Testis (tissue), 2 donors: ENCODE measurements at regions not wholly inside any gene's neighbourhood (a gene's known extent, or its start where the extent isn't known, plus 50 kb on each side); places are given as distances from the start of the nearest gene placed in this dataset.
"Not testable (repeated sequence)": the region's sequence is repeated elsewhere in the genome, so short reads cannot be mapped to it uniquely, and the experiment has no call there.

Experiments used
- DNase-seq: peaks from one replicate; pipeline ENCODE4 v3.0.0-alpha.2; 2019
- H3K27ac ChIP-seq, 2 donors: fragments of 200-600 bp; sonication (generic); one replicate each; pipeline ENCODE4 v1.5.1; 2019
- H3K27me3 ChIP-seq: fragments of 200-600 bp; sonication (generic); one replicate; pipeline ENCODE4 v1.5.1; 2019
- H3K36me3 ChIP-seq: fragments of 200-600 bp; sonication (generic); one replicate; pipeline ENCODE4 v1.5.1; 2017; ENCODE audit warnings: low read depth; ENCODE audit errors: missing control alignments
- H3K4me1 ChIP-seq: fragments of 200-600 bp; sonication (generic); one replicate; pipeline ENCODE4 v1.5.1; 2019
- H3K4me3 ChIP-seq, 2 donors: fragments of 200-600 bp; sonication (generic); one replicate each; pipeline ENCODE4 v1.5.1; 2017 to 2019
- H3K9me3 ChIP-seq: fragments of 200-600 bp; sonication (generic); one replicate; pipeline ENCODE4 v1.5.1; 2017
- POLR2A ChIP-seq: fragments of 450-650 bp; IDR thresholded peaks from one replicate; pipeline ENCODE4 v1.6.1; 2017; ENCODE audit warnings: antibody characterized with exemption, mild to moderate bottlenecking, moderate library complexity
- WGBS, 2 donors: methylation state at CpG; one replicate each; pipeline ENCODE4 v1.1.5; 2018; 5-methylcytosine and 5-hydroxymethylcytosine counted together
- intact Hi-C: fragments of 100-400 bp; cut with DNase I; formaldehyde crosslinking; loops from one replicate; pipeline ENCODE4 v1.15.1; 2023; ENCODE audit warnings: low total_unique reads
- TF ChIP-seq, protein P1 (sequence below), 3 experiments: fragments of 450-650 bp in 2 of 3; fragments of 200-600 bp in 1 of 3; sonication (generic) in 1 of 3; IDR thresholded peaks; one replicate each; pipeline ENCODE4 v1.5.1; 2016 to 2019; ENCODE audit warnings: antibody characterized with exemption in 3 of 3, mild to moderate bottlenecking in 2 of 3, moderate library complexity in 1 of 3

DNA sequence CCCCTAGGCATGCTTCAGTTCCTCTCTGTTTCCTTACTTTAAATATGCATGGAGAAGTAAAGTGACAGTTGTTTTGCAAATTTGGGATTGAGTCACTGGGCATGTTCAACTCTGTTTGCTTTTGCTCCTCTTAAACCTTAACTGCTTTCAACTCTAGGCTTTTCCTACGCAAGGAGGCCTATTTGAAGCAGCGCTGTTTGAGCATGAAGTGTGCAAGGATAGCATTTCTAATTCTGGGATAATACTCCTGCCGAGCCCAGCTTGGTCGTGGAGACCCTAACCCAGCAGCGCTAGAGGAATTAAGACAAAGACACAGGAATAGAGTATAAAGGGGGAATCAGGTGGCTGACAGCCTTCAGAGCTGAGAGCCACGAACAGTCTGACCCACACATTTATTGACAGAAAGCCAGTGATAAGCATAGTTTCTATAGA is 803.4 kb upstream of the CDH10 start:
- H3K27me3 ChIP-seq: no peaks in the 10 kb centered on the region
- TF ChIP-seq, protein P1, sequence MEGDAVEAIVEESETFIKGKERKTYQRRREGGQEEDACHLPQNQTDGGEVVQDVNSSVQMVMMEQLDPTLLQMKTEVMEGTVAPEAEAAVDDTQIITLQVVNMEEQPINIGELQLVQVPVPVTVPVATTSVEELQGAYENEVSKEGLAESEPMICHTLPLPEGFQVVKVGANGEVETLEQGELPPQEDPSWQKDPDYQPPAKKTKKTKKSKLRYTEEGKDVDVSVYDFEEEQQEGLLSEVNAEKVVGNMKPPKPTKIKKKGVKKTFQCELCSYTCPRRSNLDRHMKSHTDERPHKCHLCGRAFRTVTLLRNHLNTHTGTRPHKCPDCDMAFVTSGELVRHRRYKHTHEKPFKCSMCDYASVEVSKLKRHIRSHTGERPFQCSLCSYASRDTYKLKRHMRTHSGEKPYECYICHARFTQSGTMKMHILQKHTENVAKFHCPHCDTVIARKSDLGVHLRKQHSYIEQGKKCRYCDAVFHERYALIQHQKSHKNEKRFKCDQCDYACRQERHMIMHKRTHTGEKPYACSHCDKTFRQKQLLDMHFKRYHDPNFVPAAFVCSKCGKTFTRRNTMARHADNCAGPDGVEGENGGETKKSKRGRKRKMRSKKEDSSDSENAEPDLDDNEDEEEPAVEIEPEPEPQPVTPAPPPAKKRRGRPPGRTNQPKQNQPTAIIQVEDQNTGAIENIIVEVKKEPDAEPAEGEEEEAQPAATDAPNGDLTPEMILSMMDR (IDR thresholded peaks at IDR 0.05): no peak
- no peak for TF ChIP-seq POLR2A
- intact Hi-C loops: no loop called here
- H3K27ac ChIP-seq: no peak overlapping the region
- H3K4me3 ChIP-seq: no peak overlapping the region
- 53 to 54% methylated on average over 6 of the region's 6 CpGs for WGBS, 2 donors
- no peak for DNase-seq
- H3K9me3 ChIP-seq: no peaks in the 10 kb centered on the region
- no peaks in the 10 kb centered on the region for H3K4me1 ChIP-seq
- H3K36me3 ChIP-seq: no peaks in the 10 kb centered on the region

DNA sequence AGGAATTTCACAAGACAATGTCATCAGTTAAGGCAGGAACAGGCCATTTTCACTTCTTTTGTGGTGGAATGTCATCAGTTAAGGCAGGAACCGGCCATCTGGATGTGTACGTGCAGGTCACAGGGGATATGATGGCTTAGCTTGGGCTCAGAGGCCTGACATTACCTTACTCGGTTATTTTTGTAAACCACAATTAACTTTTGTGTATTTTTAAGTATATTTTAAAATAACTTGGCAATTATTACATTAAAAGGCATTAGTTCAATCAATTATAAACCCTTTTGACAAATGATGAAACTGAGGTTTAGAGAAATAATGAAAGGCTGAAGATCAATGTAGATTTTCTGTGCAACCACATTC is 801.3 kb upstream of the CDH10 start:
- H3K36me3 ChIP-seq, DNase-seq, H3K27ac ChIP-seq, intact Hi-C loops, H3K4me1 ChIP-seq, H3K27me3 ChIP-seq, H3K4me3 ChIP-seq, H3K9me3 ChIP-seq: not testable (repeated sequence)
- 70 to 75% methylated on average over 3 of the region's 3 CpGs for WGBS, 2 donors

DNA sequence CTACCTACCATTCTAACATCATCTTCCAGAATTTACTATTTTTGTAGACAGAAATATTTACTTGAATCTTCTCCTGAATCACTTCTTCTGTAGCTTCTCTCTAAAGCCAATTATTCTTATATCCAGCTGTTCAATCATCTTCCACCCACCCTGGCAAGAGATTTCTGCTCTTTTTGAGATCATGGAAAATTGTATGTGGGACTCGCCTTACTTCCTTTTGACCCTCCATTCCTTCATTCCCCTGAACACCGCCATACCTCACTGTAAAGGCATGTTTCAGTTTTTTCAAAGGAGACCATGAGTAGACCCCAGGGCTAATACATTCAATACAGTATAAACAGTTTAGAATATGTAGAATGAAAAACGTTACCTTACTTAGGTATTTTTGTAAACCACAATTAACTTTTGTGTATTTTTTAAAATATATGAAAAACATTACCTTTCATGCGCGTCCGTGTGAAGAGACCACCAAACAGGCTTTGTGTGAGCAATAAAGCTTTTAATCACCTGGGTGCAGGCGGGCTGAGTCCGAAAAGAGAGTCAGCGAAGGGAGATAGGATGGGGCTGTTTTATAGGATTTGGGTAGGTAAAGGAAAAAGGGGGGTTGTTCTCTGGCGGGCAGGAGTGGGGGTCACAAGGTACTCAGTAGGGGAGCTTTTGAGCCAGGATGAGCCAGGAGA is 800.7 kb upstream of the CDH10 start:
- H3K27ac ChIP-seq, H3K4me3 ChIP-seq, H3K36me3 ChIP-seq, DNase-seq, H3K9me3 ChIP-seq, H3K27me3 ChIP-seq, intact Hi-C loops, H3K4me1 ChIP-seq: not testable (repeated sequence)
- WGBS, 2 donors: 82 to 83% methylated on average over 10 of the region's 10 CpGs

DNA sequence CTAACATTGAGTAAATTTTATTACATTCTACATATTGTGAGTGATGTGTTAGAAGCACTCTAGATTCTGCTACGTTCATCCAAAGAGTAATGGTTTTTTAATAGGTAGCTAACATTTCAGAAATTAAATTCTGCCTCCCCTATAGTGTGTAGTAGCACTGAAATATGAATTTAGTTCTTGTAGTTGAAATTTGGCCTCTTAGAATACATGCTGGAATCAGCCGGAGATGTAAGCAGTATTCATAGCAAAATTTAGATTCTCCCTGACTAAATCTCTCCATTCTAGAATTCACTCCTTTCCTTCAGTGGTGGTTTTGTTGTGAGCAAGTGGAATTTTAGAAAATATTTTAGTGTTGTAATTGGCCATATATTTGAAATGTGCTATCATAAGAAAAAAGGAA is 799.9 kb upstream of the CDH10 start:
- Histone ChIP-seq H3K27ac (no peak overlapping the region), H3K4me3 (no peak overlapping the region), H3K27me3 (no peaks in the 10 kb centered on the region), H3K36me3 (no peaks in the 10 kb centered on the region), H3K9me3 (no peaks in the 10 kb centered on the region), H3K4me1 (no peaks in the 10 kb centered on the region)
- 68 to 78% methylated on average over 2 of the region's 2 CpGs for WGBS, 2 donors
- no peak for TF ChIP-seq POLR2A
- TF ChIP-seq, protein P1 (IDR thresholded peaks at IDR 0.05): no peak
- DNase-seq: no peak
- intact Hi-C loops: no loop called here

DNA sequence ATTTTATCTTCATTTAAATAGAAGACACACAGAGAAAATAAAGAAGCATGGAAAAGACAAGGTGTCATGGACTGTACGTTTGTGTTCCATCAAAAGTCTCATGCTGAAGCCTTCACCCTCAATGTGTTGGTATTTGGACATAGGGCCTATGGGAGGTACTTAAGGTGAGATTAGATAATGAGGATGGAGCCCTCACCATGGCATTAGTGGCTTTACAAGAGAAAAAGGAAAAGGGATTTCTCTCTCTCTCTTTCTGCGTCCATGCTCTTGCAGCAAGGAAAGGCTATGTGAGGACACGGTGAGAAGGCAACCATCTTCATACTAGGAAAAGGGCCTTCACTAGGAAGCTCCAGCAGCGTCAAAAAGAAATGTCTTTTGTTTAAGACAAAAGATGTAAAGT is 797.0 kb upstream of the CDH10 start:
- DNase-seq: no peak
- WGBS, 2 donors: 74 to 78% methylated on average over 4 of the region's 4 CpGs
- Histone ChIP-seq H3K27ac (no peak overlapping the region), H3K36me3 (no peaks in the 10 kb centered on the region), H3K4me3 (no peak overlapping the region), H3K9me3 (no peaks in the 10 kb centered on the region), H3K27me3 (no peaks in the 10 kb centered on the region), H3K4me1 (no peaks in the 10 kb centered on the region)
- intact Hi-C loops: no loop called here
- TF ChIP-seq POLR2A: no peak
- TF ChIP-seq, protein P1 (IDR thresholded peaks at IDR 0.05): no peak

DNA sequence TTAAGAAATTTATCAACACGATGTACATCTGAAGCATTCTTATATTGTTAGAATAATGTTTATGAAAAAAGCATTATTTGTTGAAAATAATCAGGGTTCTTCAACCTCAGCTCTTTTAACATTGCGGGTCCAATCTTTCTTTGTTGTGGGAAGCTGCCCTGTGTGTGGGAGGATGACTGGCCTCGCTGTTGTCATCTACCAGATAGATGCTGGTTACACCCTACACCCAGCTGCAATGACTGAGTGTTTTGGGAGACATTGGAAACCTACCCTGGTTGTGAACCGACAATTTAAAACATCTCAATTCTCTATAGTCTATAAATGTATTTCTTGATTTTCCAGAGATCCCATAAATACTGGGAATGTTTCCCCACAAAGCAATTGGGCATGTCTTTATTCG is 794.2 kb upstream of the CDH10 start:
- no peak for TF ChIP-seq POLR2A
- TF ChIP-seq, protein P1 (IDR thresholded peaks at IDR 0.05): no peak
- Histone ChIP-seq H3K9me3 (no peaks in the 10 kb centered on the region), H3K27ac (no peak overlapping the region), H3K4me1 (no peaks in the 10 kb centered on the region), H3K27me3 (no peaks in the 10 kb centered on the region), H3K36me3 (no peaks in the 10 kb centered on the region), H3K4me3 (no peak overlapping the region)
- intact Hi-C loops: no loop called here
- no peak for DNase-seq
- WGBS, 2 donors: 73% methylated on average over 5 of the region's 5 CpGs

DNA sequence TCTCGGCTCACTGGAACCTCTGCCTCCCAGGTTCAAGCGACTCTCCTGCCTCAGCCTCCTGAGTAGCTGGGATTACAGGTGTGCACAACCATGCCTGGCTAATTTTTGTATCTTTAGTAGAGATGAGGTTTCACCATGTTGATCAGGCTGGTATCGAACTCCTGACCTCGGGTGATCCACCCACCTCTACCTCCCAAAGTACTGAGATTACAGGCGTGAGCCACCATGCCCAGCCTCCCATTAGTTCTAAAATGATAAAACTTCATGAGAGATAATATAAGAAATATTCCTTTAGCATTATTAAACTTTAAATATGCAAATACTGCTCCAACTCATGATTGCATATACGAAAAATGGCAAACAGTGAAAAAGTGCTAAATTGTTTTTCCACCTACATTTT is 793.6 kb upstream of the CDH10 start:
- H3K4me3 ChIP-seq: not testable (repeated sequence)
- WGBS, 2 donors: 92% methylated on average over 6 of the region's 6 CpGs

More for the DNA sequence above, 793.6 kb upstream of the CDH10 start:
- intact Hi-C loops, H3K27ac ChIP-seq, H3K27me3 ChIP-seq, DNase-seq, H3K36me3 ChIP-seq, H3K9me3 ChIP-seq, H3K4me1 ChIP-seq: not testable (repeated sequence)
